GM13977 (cell line): ENCODE measurements at regions not wholly inside any gene's neighbourhood (a gene's known extent, or its start where the extent isn't known, plus 50 kb on each side); places are given as distances from the start of the nearest gene placed in this dataset.

Experiments
- DNase-seq: peaks from one replicate; pipeline ENCODE4 v3.0.0; 2012; ENCODE audit warnings: low spot score
- in situ Hi-C: fragments of 300-500 bp; cut with MboI; formaldehyde crosslinking; loops from one replicate; pipeline ENCODE4 v1.12.0; 2022; ENCODE audit warnings: low sequenced_read_pairs, low pct_unique_long_range_greater_than_20kb, mixed read lengths, inconsistent platforms; ENCODE audit not compliant: unreplicated experiment
- TF ChIP-seq, protein P1 (sequence below): IDR thresholded peaks from 2 replicates; pipeline ENCODE4 v1.5.1; 2012; ENCODE audit warnings: mild to moderate bottlenecking, control low read depth; ENCODE audit not compliant: insufficient read depth; ENCODE audit errors: extremely low read depth, missing control alignments

GRCh38 chr6:138716971-138717665, 56.5 kb upstream of the CCDC28A start:
- DNase-seq: no peak
- in situ Hi-C loops: no loop called here
- TF ChIP-seq, protein P1, sequence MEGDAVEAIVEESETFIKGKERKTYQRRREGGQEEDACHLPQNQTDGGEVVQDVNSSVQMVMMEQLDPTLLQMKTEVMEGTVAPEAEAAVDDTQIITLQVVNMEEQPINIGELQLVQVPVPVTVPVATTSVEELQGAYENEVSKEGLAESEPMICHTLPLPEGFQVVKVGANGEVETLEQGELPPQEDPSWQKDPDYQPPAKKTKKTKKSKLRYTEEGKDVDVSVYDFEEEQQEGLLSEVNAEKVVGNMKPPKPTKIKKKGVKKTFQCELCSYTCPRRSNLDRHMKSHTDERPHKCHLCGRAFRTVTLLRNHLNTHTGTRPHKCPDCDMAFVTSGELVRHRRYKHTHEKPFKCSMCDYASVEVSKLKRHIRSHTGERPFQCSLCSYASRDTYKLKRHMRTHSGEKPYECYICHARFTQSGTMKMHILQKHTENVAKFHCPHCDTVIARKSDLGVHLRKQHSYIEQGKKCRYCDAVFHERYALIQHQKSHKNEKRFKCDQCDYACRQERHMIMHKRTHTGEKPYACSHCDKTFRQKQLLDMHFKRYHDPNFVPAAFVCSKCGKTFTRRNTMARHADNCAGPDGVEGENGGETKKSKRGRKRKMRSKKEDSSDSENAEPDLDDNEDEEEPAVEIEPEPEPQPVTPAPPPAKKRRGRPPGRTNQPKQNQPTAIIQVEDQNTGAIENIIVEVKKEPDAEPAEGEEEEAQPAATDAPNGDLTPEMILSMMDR: no peak

DNA sequence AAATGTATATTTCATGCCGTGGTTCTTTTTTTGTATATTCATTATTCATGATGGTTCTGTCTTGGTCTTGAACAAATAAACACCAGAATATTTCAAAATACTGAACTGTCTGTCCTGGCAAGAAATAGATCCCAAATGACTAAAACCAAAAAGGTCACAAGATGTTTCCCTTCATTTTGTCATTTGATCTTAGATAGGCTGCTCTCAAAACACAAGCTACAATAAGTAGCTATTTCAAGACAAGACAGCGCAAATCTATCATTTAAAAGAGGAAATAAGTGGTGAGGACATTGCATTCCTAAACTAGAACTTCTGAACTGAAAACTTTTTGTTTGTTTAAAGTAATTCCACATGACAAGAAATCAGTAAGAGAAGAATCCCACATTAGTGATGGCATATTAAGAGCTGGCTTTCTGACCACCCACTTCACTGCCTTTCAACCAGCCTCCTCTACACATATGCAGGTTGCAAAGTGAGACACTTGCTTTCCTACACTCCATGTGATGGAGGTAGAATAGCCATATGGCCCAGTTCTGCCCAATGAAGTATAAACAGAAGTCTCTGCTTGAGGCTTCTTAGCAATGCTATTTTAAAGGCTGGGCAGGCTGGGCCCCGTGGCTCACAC, 54.4 kb upstream of the CCDC28A start:
- in situ Hi-C loops: no loop called here
- TF ChIP-seq, protein P1: no peak
- no peak for DNase-seq

- in situ Hi-C loops: no loop called here
- DNase-seq: no peak
Observed at GRCh38 chr6:138719744-138720143, 53.8 kb upstream of the CCDC28A start.

GRCh38 chr6:138722425-138723371, 50.9 kb upstream of the CCDC28A start:
- no peak for DNase-seq
- in situ Hi-C loops: no loop called here
- TF ChIP-seq, protein P1: no peak

More at GRCh38 chr6:138719744-138720143, 53.8 kb upstream of the CCDC28A start:
- TF ChIP-seq, protein P1: no peak
